NCI-H446 (cell line): ENCODE measurements at regions not wholly inside any gene's neighbourhood (a gene's known extent, or its start where the extent isn't known, plus 50 kb on each side); places are given as distances from the start of the nearest gene placed in this dataset.
"Not testable (repeated sequence)": the region's sequence is repeated elsewhere in the genome, so short reads cannot be mapped to it uniquely, and the experiment has no call there.

Source experiments
- DNase-seq, 2 experiments: peaks; one replicate each; lab custom pipeline; 2025; lab: John Stamatoyannopoulos, UW

GRCh38 chr18:76018210-76018609 is 476.8 kb downstream of the ZNF516 start:
- no peak for DNase-seq

- no peak for DNase-seq
Measured at GRCh38 chr18:76013057-76013456, 482.0 kb downstream of the ZNF516 start.

GRCh38 chr18:76005632-76006208 is 489.3 kb downstream of the ZNF516 start:
- no peak for DNase-seq

- DNase-seq: not testable (repeated sequence)
Measured at GRCh38 chr18:75987913-75988312, 507.1 kb downstream of the ZNF516 start.

- no peak for DNase-seq
Measured at GRCh38 chr18:75984853-75985252, 510.2 kb downstream of the ZNF516 start.

- no peak for DNase-seq
Measured at GRCh38 chr18:75981102-75981501, 513.9 kb downstream of the ZNF516 start.

- DNase-seq: no peak
Measured at GRCh38 chr18:75977081-75977480, 518.0 kb downstream of the ZNF516 start.

GRCh38 chr18:75970212-75970611 is 524.8 kb downstream of the ZNF516 start:
- no peak for DNase-seq

- DNase-seq: no peak
Measured at GRCh38 chr18:75966431-75966830, 528.6 kb downstream of the ZNF516 start.

GRCh38 chr18:75962036-75962572 is 532.9 kb downstream of the ZNF516 start:
- no peak for DNase-seq

GRCh38 chr18:75960356-75960755 is 532.9 kb upstream of the SMIM21 start:
- not testable (repeated sequence) for DNase-seq

GRCh38 chr18:75959150-75959549 is 531.6 kb upstream of the SMIM21 start:
- no peak for DNase-seq

GRCh38 chr18:75958683-75959082 is 531.2 kb upstream of the SMIM21 start:
- DNase-seq: no peak

- DNase-seq: no peak
Measured at GRCh38 chr18:75945265-75945933, 517.9 kb upstream of the SMIM21 start.

GRCh38 chr18:75937306-75937705 is 509.8 kb upstream of the SMIM21 start:
- no peak for DNase-seq

- no peak for DNase-seq
Measured at GRCh38 chr18:75936862-75937261, 509.4 kb upstream of the SMIM21 start.

GRCh38 chr18:75931079-75931478 is 503.6 kb upstream of the SMIM21 start:
- DNase-seq: no peak

GRCh38 chr18:75928706-75929105 is 501.2 kb upstream of the SMIM21 start:
- DNase-seq: no peak

GRCh38 chr18:75927791-75928190 is 500.3 kb upstream of the SMIM21 start:
- DNase-seq: no peak

- DNase-seq: no peak
Measured at GRCh38 chr18:75926811-75927210, 499.3 kb upstream of the SMIM21 start.

- DNase-seq: no peak
Measured at GRCh38 chr18:75923169-75923568, 495.7 kb upstream of the SMIM21 start.

GRCh38 chr18:75916624-75916982 is 489.1 kb upstream of the SMIM21 start:
- DNase-seq: no peak

- no peak for DNase-seq
Measured at GRCh38 chr18:75915941-75916623, 488.6 kb upstream of the SMIM21 start.
